DMS53 treated with DMSO at 0.1 percent for 48 hours (cell line): ENCODE measurements at regions not wholly inside any gene's neighbourhood (a gene's known extent, or its start where the extent isn't known, plus 50 kb on each side); places are given as distances from the start of the nearest gene placed in this dataset.
"Not testable (repeated sequence)": the region's sequence is repeated elsewhere in the genome, so short reads cannot be mapped to it uniquely, and the experiment has no call there.

Experiments used
- DNase-seq: peaks from one replicate; lab custom pipeline; 2025; ENCODE audit not compliant: unreplicated experiment; lab: John Stamatoyannopoulos, UW

DNA sequence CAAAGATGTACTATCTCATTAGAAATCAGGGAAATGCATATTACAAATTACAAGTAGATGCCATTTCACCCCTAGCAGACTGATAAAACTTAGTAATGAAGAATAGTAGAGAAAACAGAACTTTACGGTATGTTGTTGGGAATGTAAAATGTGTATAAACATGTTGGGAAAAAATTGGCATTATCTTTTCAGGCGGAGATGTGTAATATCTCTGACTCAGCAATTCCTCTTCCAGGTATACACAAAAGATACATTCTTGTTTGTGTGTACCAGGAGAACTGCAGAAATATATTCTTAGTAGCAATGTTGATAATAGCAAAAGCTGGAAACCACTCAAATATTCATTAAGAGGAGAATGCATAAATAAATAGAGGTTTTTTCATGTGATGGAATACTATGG is 204.5 kb downstream of the LPIN1 start:
- no peak for DNase-seq

DNA sequence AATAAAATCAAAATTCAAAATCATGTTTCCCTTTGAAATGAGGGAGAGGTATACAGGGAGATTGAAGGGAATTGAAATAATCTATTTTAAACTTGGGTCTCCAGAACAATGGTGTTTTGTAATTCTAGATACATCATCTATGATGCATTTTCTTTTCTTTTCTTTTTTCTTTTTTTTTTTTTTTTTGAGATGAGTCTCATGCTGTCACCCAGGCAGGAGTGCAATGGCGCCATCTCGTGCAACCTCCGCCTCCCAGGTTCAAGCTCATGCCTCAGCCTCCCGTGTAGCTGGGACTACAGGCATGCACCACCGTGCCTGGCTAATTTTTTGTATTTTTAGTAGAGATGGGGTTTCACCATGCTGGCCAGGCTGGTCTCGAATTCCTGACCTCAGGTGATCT is 205.1 kb downstream of the LPIN1 start:
- not testable (repeated sequence) for DNase-seq

DNA sequence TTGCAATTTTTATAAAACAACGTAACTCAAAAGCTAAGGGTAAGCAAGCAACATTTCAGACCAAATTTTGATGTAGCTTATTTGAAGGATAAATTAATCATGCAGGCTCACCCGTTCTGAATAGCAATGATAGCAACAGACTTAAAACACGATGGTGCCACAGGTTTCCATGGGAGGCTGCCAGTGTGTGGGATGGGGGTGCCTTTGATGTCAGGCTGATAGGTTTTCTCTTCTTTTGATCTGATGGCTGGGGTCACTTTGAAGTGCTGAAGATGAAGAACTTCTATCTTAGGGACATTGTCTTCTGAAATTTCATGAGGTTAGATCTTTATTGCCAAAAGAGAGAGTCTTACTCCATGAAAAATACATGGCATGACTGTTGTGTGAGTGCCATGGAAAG is 206.8 kb downstream of the LPIN1 start:
- DNase-seq, result no peak

DNA sequence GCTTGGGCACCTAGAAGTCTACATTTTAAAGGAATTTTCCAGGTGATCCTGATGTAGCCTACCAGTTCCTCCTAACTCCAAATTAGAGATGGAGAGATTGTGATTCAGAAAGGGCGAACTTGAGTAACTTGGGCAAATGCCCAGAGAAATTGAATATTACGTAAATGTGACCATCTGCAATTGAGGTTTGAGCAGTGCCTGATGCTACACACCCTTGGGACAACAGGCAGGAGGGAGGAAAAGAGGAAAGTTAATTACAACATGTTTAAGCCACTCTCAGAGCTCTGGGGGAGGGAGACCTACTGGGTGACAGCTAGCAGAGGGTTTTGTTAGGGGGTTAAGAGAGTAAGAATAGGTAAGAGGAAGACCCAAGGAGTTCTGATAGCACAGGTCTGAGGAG is 208.9 kb downstream of the LPIN1 start:
- no peak for DNase-seq

DNA sequence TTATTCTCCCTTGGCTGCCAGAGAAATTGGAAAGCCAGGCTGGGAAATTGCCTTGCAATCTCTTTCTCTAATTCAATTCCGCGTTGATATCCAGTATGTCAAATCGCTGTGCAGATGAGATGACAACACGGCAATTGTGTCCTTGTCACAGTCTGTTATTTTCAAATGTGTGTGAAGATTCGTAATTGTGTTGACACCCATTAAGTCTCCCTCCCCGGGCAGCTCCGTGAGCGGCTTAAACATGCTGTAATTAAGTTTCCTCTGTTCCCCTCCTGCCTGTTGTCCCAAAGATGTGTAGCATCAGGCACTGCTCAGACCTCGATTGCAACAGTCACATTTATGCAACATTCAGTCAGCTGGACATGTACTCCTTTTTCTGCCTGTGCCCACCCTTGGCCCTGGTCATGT is 209.5 kb downstream of the LPIN1 start:
- DNase-seq, result no peak

DNA sequence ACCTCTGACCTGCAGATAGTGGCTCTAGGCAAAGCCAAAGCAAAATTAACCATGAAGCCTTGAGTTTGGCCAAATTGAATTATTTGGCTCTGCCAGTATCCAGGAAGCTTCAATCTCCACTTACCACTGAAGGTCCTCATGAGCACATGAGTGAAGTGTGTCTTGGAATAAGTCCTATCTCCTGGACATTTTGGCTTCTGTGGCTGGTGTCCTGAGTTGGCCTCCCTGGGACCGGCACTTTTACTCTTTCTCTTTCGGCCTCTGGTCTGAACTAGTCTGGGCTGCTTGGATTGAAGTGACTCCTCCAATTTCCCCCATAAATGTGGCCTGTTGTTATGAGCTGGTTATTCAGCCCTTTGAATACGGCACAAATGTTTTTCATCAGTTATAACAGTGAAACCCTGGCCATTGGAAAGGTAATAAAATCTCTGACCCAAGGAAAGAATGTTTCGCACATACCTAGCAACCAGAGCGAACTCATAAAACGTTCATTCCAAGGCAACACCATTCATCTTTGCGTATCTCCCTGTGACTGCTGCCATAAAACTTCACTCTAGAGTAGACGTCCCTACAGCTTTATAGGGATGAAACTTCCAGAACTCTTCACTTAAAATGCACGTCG is 216.4 kb downstream of the LPIN1 start:
- DNase-seq, result no peak

DNA sequence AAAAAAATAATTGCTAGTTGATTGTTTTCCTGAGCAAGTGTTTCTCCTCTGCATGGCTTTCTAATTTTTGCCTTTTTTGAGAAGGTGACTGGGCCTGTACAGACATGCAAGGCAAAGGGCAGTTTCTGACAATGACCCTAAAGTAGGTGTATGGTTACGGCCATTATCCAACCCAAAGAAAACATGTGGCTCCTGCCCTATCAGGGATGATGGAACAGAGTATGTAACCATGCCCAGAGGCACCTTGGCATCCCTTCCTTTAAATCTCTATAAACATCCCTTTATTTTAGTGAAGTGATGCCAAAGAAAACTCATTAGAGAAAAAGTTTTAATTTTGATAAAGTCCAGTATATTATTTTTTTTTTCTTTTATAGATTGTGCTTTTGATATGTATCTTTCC is 217.5 kb downstream of the LPIN1 start:
- DNase-seq, result no peak

DNA sequence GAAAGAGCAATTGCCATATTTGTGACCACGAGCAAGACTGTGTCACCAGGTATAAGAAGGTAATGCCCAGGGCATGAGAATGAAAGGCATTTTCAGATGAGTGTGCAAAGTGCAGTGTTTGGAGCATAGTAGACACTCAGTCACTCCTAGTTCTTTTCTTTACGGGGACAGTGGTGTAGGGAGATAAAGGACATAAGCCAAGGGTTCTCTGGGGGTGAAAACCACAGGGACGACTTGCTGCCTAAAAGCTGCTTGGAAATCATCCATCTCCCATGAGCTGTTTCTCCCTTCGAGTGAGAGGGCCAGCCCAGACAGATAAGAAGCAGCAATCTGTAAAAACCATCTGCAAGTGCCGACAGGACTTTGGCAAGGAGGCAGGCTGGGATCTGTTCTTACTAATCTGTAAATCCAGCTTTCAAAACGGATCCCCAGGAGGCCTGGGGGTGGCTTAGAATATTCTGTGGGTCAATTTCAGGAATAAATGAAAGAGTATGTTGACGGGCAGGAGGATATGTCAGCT is 221.6 kb downstream of the LPIN1 start:
- DNase-seq, result no peak

DNA sequence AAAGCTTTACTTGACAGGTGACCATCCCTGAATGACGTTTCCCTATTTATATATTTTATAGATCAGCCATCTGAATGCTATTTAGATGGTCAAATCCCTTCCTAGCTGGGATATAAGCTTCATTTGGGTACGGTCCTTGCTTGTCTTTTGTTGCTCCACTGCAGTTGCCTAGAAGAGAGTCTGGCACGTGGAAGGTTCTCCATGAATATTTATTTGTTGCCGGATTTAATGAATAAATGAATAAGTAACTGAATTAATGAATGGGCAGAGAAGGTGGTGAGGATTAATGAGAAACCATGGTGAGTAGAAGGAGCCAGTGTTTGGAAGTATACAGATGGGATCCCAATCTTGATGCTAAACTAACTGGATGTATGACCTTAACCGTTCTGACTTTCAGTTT is 222.1 kb downstream of the LPIN1 start:
- DNase-seq, result no peak

DNA sequence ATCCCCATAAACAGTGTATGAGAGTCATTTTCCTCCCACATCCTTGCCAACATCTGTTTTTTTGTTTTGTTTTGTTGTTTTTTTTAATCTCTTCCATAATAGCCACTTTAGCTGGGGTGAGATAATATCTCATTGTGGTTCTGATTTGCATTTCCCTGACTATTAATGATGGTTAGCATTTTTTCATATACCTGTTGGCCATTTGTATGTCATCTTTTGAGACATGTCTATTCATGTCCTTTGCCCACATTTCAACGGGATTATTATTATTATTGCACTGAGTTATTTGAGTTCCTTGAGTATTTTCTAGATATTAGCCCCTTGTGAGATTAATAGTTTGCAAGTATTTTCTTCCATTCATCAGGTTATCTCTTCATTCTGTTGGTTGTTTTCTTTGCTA is 223.3 kb downstream of the LPIN1 start:
- DNase-seq, result no peak

DNA sequence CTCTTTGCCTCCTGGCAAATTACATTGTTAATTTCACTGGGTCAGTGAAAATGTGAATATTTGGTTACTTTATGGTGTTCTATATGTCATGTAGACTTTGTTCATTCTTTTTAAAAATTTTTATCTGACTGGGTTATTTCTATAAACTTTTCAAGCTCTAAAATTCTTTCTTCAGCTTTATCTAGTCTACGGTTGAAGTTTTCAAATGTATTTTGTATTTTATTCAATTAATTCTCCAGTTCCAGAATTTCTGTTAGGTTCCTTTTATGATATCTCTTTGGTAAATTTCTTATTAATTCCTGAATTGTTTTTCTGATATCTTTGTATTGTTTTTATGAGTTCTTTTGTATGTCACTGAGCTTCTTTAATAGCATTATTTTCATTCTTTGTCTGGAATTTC is 228.1 kb downstream of the LPIN1 start:
- no peak for DNase-seq

DNA sequence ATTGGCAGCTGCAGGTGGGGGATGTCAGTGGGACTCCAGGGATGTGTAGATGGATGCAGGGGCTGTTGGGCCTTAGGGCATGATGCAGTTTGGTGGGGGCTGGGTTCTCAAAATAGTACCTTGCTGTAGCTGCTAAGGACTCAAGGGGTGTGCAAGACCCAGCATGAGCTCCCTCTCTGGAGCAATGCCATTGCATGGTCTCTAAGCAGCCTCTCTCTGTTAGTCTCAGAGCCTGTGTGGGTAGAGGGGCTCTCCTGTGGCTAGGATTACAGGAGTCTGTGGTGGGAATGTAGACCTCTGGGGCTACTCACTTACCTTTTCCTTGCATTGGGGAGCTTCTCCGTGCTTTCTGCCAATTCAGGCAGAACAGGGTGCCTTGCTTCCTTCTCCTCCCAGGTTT is 228.9 kb downstream of the LPIN1 start:
- no peak for DNase-seq

DNA sequence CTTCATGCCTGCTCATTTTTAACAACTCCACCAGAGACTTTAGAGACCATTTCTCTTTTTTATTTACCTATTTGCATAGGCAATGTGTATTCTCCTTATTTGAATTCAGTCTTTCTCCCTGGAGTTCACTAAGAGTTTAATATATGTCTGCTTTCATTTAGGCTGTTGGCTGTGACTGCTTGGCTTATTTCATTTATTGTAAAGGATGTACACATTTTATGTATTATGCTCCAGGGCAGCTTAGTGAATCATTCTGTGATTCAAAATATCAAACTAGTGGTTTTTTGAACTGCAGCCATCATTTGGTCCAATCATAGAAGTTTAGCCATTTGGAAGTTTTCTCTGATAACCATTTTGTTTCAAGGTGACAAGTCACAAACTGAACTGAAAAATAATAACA is 229.6 kb downstream of the LPIN1 start:
- no peak for DNase-seq

DNA sequence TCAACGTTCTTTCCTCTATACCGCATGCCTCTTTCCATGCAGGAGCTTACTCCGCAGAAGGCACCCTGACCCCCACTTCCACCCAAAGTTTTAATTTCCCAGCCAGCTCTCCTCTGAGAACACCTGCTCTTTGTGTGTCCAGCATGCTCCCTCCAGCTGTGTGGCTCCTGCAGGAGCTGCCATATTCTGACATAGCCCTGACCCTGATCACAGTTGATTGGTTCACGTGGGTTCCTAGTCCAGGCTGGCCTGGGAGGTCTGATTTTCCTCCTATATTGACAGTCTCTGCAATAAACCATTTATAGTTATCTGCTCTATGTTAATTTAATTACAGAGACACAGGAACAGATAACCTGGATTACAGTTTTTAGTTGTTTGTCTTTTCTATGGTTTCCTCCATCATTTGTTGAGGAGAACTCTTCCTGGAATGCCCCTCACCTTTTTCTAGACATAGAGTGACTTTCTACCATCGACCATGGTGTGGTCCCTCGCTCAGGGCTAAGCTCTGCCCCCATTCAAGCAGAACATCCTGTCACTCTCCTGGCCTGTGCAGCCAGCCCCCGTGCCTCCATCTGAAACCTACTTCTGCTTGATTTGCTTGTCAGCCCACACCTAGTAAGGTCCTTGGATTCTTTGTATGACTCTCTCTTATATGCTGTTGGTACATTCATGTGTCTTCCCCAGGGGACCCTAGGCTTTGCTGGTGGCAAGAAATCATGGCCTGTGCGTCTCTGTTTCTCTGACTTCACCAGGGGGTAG is 231.5 kb downstream of the LPIN1 start:
- DNase-seq, result no peak

DNA sequence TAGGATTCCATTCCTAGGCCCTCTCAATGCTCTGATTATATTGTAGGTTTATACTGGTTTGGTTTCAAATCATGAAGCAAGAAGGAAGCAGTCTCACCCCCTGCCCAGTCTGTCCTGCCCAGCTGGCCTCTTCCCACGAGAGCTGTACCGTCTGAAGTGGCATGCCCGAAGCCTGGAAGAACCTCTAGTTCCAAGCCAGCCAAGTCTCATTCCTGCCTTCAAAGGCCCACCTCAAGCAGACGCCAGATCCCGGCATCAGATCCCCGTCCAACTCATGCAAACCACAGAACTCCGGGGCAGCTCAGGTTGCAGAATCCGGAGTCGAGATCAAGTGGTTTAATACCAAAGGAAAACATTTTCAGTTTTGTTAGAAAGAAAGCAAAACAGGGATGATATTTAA is 234.4 kb downstream of the LPIN1 start:
- DNase-seq, result no peak

DNA sequence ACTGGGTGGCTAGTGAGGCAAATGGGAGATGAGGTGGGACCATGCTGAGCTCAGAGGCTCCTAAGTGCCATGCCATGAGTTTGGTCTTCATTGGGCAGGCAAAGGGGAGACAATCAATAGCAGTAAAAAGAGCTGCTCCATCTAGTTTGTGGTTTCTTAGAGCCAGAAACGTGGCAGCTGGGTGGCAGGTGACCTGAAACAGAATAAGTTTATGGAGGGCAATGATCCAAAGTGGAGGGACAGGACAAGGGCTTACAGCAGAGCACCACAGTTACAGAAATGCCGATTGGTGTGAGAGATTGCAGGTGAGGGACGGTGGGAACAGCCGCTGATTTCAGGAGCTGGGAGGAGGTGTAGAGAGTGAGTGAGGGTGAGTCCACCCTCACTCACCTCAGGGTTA is 237.0 kb downstream of the LPIN1 start:
- DNase-seq, result no peak

DNA sequence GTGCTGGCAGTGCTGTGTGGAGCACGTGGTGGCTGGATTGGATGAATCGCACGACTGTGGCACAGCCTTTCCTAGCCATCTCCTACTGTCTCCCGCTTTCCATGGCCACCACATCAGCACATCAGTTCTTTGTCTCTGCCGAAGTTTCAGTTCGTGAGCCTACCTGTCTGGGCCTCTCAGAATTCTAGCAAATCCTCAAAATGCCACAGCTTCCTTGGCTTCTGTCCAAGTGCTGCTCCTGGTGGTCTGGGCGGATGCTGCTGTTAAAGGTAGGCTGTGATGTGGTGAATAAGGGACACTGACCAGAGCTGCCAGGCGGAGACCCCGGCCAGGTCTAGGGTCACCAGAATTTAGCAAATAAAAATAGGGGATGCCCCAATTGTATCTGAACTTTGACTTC is 237.4 kb downstream of the LPIN1 start:
- no peak for DNase-seq

DNA sequence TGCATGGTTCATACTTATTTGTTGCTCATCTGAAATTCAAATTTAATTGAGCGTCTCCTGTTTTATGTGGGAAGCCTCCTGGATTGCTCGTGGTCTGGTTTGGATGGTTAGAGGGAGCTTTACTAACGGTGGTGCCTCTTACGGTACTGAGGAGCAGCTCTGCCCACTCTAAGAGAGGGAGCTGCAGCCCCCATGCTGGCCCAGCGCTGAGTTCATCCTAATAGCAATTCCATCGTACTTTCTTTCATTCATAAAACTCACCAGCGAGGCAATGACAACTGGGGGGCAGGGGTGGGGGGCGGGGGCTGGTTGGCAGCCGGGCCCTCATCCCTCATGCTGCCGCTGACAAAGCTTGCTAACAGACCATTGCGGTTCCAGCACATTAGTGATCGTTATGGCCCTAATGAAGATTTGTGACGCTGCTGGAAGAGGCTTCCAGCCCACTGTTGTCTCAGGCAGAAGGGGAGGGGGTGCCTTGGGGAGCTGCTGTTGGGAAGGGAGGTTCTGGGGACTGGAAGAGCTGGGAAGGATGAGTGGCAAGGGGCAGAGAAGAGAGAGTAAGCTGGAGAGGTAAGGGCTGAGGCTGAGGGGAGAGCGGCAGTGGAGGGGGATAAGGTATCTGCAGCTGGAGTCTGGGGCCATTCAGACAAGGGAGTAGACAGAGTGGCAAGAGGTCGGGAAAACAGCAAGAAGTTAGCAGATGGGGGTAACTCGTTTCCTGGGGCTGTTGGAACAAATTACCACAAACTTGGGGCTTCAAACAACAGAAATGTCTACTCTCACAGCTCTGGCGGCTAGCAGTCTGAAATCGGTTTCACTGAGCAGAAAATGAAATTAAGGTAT is 238.1 kb downstream of the LPIN1 start:
- no peak for DNase-seq

DNA sequence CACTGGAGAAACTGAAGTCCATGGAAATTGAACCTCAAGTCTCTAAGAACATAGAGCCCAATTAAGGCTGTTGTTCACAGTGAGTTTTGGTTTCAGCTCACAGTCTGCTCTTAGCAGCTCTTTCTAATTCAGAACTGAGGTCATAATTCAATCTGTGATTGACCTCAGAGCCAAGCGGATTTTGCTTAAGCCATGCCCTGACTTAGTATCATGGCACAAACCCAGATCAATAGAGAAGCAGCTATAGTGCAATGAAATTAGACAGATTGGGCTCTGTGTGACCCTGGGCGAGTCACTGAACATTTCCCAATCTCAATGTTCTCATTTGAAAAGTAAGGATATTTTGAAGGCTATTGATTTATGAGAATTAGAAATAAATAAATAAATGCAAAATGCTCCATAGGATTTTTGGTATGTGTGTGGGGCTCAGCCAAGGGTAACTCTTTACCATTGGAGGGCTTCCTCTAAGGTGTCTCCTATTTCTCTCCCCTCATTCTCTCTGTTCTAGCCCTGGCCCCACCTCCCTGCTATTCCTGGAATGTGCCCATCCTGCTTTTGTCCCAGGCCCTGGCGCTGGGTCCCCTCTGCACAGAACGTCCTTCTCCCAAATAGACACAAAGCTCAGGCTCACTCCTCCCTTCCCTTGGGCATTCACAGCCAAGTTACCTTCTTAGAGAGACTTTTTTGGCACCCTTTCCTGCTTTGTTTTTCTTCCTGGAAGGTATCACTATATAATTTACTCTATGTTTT is 239.6 kb downstream of the LPIN1 start:
- no peak for DNase-seq

DNA sequence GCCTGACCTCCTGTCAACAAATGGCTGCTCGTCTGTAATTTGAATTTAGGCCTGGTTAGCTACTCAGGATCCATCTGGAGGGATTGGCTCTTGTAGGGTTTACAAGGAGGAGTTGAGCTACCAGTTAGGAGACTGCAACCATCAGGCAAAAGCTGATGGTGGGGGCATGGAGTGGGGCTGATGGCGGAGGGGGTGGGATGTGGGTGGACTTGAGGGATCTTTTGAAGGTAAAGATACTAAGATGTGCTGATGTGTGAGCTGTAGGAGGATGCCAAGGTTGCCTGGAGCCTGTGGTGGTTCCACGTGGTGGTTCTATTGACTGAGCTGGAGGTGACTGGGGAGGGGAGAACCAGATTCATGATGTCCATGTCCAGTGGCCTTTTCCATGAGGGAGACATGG is 240.7 kb downstream of the LPIN1 start:
- DNase-seq, result no peak

DNA sequence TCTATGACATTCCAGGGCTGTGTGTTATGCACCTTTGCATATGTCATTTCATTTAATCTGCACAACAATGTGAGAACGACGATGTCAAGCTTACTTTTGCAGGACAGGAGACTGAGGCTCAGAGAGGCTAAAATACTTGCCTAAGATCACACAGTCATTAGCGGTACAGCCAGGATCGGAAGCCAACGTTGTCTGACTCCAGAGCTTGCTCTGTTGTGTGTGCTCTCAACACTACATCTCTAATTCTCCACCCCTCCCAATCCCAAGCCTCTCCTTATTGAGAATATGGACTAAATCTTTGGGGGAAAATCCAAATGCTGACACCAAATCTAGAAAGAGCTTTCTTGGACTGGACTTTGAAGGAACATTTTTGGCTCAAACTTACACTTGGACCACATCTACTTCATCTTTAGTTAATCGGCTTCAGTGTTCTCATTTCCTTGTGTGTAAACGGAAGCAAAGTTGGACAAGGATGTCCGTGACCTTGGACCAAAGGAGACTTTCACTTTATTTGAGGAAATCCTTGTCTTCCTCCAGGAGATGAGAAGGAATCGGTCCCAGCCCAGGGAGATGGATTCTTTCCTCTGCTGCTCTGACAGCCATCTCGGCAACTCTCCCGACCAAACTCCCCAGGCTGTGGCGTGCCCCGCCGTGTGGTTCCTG is 242.4 kb downstream of the LPIN1 start:
- no peak for DNase-seq
